A673 (cell line): ENCODE measurements at regions not wholly inside any gene's neighbourhood (a gene's known extent, or its start where the extent isn't known, plus 50 kb on each side); places are given as distances from the start of the nearest gene placed in this dataset.

Experiments
- BruUV-seq: library from RNA; stranded (reverse); fragments of 400-500 nt; replicated peaks from 2 replicates; lab custom pipeline; 2021; lab: Mats Ljungman, UMichigan
- CTCF ChIA-PET: fragments of 300-600 bp; sonication (Branson Sonifier 250); formaldehyde crosslinking; loops from one replicate; lab custom pipeline; 2022; ENCODE audit warnings: antibody characterized with exemption; lab: Charles Lee
- POLR2A ChIA-PET: fragments of 300-600 bp; sonication (Branson Sonifier 250); formaldehyde crosslinking; loops from one replicate; lab custom pipeline; 2022; ENCODE audit warnings: antibody characterized with exemption; ENCODE audit not compliant: low non-redundant PET; lab: Charles Lee
- DNase-seq: peaks from one replicate; pipeline ENCODE4 v3.0.0-alpha.2; 2015; ENCODE audit warnings: low spot score
- H3K27ac ChIP-seq: fragments of 200-600 bp; sonication (generic); 2 replicates; pipeline ENCODE4 v1.5.1; 2016; ENCODE audit warnings: mixed run types, low read depth, mild to moderate bottlenecking, mixed read lengths, antibody characterized with exemption, low read length; ENCODE audit not compliant: poor library complexity, severe bottlenecking
- H3K27me3 ChIP-seq: fragments of 200-600 bp; sonication (generic); replicated peaks from 2 replicates; pipeline ENCODE4 v1.6.1; 2017; ENCODE audit warnings: mixed run types, low read depth, mild to moderate bottlenecking, mixed read lengths, antibody characterized with exemption, low read length; ENCODE audit not compliant: insufficient read depth, poor library complexity
- H3K36me3 ChIP-seq: fragments of 200-600 bp; sonication (generic); 2 replicates; pipeline ENCODE4 v1.6.1; 2016; ENCODE audit warnings: mixed run types, mild to moderate bottlenecking, mixed read lengths, antibody characterized with exemption, low read length; ENCODE audit not compliant: insufficient read depth, poor library complexity, severe bottlenecking
- H3K4me1 ChIP-seq: fragments of 200-600 bp; sonication (generic); 2 replicates; pipeline ENCODE4 v1.6.1; 2017; ENCODE audit warnings: mixed run types, mild to moderate bottlenecking, mixed read lengths, antibody characterized with exemption, low read length; ENCODE audit not compliant: insufficient read depth, poor library complexity, severe bottlenecking
- H3K4me3 ChIP-seq: fragments of 200-600 bp; sonication (generic); 2 replicates; pipeline ENCODE4 v1.5.1; 2016; ENCODE audit warnings: low read depth, mixed run types, mild to moderate bottlenecking, mixed read lengths, low read length; ENCODE audit not compliant: poor library complexity, severe bottlenecking
- H3K9me3 ChIP-seq: fragments of 200-600 bp; sonication (generic); 2 replicates; pipeline ENCODE4 v1.6.1; 2016; ENCODE audit warnings: mixed run types, low read depth, mild to moderate bottlenecking, mixed read lengths, antibody characterized with exemption, low read length; ENCODE audit not compliant: poor library complexity, severe bottlenecking
- CTCF ChIP-seq: fragments of 300-800, 200-600 bp; sonication (generic); conservative IDR thresholded peaks from 2 replicates; pipeline ENCODE4 v1.5.1; 2017; ENCODE audit warnings: low read depth, mild to moderate bottlenecking, antibody characterized with exemption, low read length, moderate library complexity, mixed read lengths
- EZH2 ChIP-seq: fragments of 200-600 bp; sonication (generic); IDR thresholded peaks from 2 replicates; pipeline ENCODE4 v1.6.1; 2017; ENCODE audit warnings: borderline replicate concordance, low read depth, mild to moderate bottlenecking, mixed read lengths, antibody characterized with exemption, low read length; ENCODE audit not compliant: poor library complexity, severe bottlenecking
- intact Hi-C: fragments of 100-400 bp; cut with micrococcal nuclease; formaldehyde crosslinking; loops from one replicate; pipeline ENCODE4 v1.10.0; 2022; ENCODE audit not compliant: unreplicated experiment

- Histone ChIP-seq H3K4me1 (no peaks in the 10 kb centered on the region), H3K36me3 (no peaks in the 10 kb centered on the region), H3K9me3 (no peaks in the 10 kb centered on the region), H3K4me3 (no peak overlapping the region), H3K27me3 (no peaks in the 10 kb centered on the region), H3K27ac (no peak overlapping the region)
- intact Hi-C loops: no loop called here
- no TSS peak for BruUV-seq
- ChIA-PET CTCF (no interaction called here), POLR2A (no interaction called here)
- TF ChIP-seq CTCF (no peak), EZH2 (no peak)
- DNase-seq: peak; percentile 0
These were observed 127.4 kb upstream of the UNC5C start for GRCh38 chr4:95676190-95676589.

- POLR2A ChIA-PET: no interaction called here
These were observed 126.8 kb upstream of the UNC5C start for GRCh38 chr4:95675623-95676022.

GRCh38 chr4:95674521-95674981, 125.8 kb upstream of the UNC5C start:
- H3K27ac ChIP-seq: no peak overlapping the region
- DNase-seq: no peak
- H3K4me3 ChIP-seq: no peak overlapping the region
- no peaks in the 10 kb centered on the region for H3K36me3 ChIP-seq
- TF ChIP-seq EZH2 (no peak), CTCF (no peak)
- no TSS peak for BruUV-seq
- ChIA-PET POLR2A (no interaction called here), CTCF (no interaction called here)
- no peaks in the 10 kb centered on the region for H3K4me1 ChIP-seq
- intact Hi-C loops: no loop called here
- H3K9me3 ChIP-seq: no peaks in the 10 kb centered on the region
- H3K27me3 ChIP-seq: no peaks in the 10 kb centered on the region

More at GRCh38 chr4:95675623-95676022, 126.8 kb upstream of the UNC5C start:
- no peaks in the 10 kb centered on the region for H3K9me3 ChIP-seq
- H3K27me3 ChIP-seq: no peaks in the 10 kb centered on the region
- H3K27ac ChIP-seq: no peak overlapping the region
- H3K4me3 ChIP-seq: no peak overlapping the region
- TF ChIP-seq CTCF: no peak
- TF ChIP-seq EZH2: no peak
- CTCF ChIA-PET: no interaction called here
- no peaks in the 10 kb centered on the region for H3K4me1 ChIP-seq
- no peak for DNase-seq
- BruUV-seq: no TSS peak
- intact Hi-C loops: no loop called here
- H3K36me3 ChIP-seq: no peaks in the 10 kb centered on the region
